Thoracic aorta (tissue), 2 donors: ENCODE measurements at regions not wholly inside any gene's neighbourhood (a gene's known extent, or its start where the extent isn't known, plus 50 kb on each side); places are given as distances from the start of the nearest gene placed in this dataset.
"Not testable (repeated sequence)": the region's sequence is repeated elsewhere in the genome, so short reads cannot be mapped to it uniquely, and the experiment has no call there.

ENCODE experiments used
- ATAC-seq: fragments of 150-250 bp; one replicate; pipeline ENCODE4 v1.8.0; 2017; ENCODE audit warnings: low read depth; ENCODE audit not compliant: insufficient number of reproducible peaks, low FRiP score
- DNase-seq: peaks from one replicate; pipeline ENCODE4 v3.0.0-alpha.2; 2020; ENCODE audit warnings: low spot score
- H3K27ac ChIP-seq, 2 donors: fragments of 200-600 bp; sonication (generic); 1 replicate in 1 of 2; 2 replicates in 1 of 2; pipeline ENCODE4 v1.5.1; 2016; ENCODE audit warnings: mild to moderate bottlenecking in 2 of 2, moderate library complexity in 2 of 2
- H3K27me3 ChIP-seq: fragments of 200-600 bp; sonication (generic); replicated peaks from 2 replicates; pipeline ENCODE4 v1.6.0; 2016; ENCODE audit warnings: mild to moderate bottlenecking; ENCODE audit not compliant: insufficient read depth
- H3K36me3 ChIP-seq: fragments of 200-600 bp; sonication (generic); one replicate; pipeline ENCODE4 v1.5.1; 2016
- H3K4me1 ChIP-seq, 2 donors: fragments of 200-600 bp; sonication (generic); 1 replicate in 1 of 2; 2 replicates in 1 of 2; pipeline versions ENCODE4 v1.5.1 to v1.6.0; 2016; ENCODE audit warnings: low read depth in 2 of 2, mild to moderate bottlenecking in 1 of 2; ENCODE audit not compliant: control insufficient read depth in 1 of 2
- H3K4me3 ChIP-seq: fragments of 200-600 bp; sonication (generic); 2 replicates; pipeline ENCODE4 v1.5.1; 2016; ENCODE audit warnings: mild to moderate bottlenecking
- H3K9me3 ChIP-seq: fragments of 200-600 bp; sonication (generic); 2 replicates; pipeline ENCODE4 v1.5.1; 2016
- CTCF ChIP-seq: fragments of 200-600 bp; sonication (generic); IDR thresholded peaks from one replicate; pipeline ENCODE4 v1.5.1; 2019; ENCODE audit warnings: antibody characterized with exemption

GRCh38 chr7:113306302-113306701, 187.9 kb upstream of the SMIM30 start:
- no peak for TF ChIP-seq CTCF
- ATAC-seq: no peak
- no peak for DNase-seq
- H3K4me1 ChIP-seq: no peaks in the 10 kb centered on the region
- H3K36me3 ChIP-seq: no peaks in the 10 kb centered on the region
- no peak overlapping the region for H3K27ac ChIP-seq
- H3K27me3 ChIP-seq: no peaks in the 10 kb centered on the region
- H3K4me3 ChIP-seq: no peak overlapping the region
- no peaks in the 10 kb centered on the region for H3K9me3 ChIP-seq

- H3K36me3 ChIP-seq: no peaks in the 10 kb centered on the region
- DNase-seq: no peak
- no peaks in the 10 kb centered on the region for H3K4me1 ChIP-seq
- no peaks in the 10 kb centered on the region for H3K9me3 ChIP-seq
- no peak for ATAC-seq
- no peaks in the 10 kb centered on the region for H3K27me3 ChIP-seq
- H3K4me3 ChIP-seq: no peak overlapping the region
- H3K27ac ChIP-seq: no peak overlapping the region
- TF ChIP-seq CTCF: no peak
Measured at GRCh38 chr7:113304104-113304503, 185.8 kb upstream of the SMIM30 start.

- DNase-seq, ATAC-seq, H3K9me3 ChIP-seq, H3K4me1 ChIP-seq, H3K36me3 ChIP-seq, H3K27ac ChIP-seq, H3K4me3 ChIP-seq, H3K27me3 ChIP-seq: not testable (repeated sequence)
Measured at GRCh38 chr7:113303388-113303787, 185.0 kb upstream of the SMIM30 start.

DNA sequence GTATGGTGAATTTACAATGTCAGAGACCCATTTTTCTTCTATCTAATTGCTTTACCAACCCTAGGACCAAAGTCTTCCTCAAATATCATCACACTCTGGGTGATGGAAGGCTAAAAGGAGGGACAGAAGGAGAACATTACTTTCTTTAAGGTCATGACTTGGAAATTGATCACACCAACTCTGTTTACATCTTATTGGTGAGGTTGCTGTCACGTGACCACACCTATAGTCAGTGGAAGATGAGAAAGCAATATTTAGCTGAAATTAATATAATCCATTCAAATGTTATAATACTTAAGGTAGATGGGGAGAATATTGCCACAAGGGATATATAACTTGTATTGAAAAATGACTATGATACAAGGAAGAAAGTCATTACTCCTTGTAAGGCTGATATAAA, 183.6 kb upstream of the SMIM30 start:
- Histone ChIP-seq H3K27ac (no peak overlapping the region), H3K27me3 (no peaks in the 10 kb centered on the region), H3K9me3 (no peaks in the 10 kb centered on the region), H3K36me3 (no peaks in the 10 kb centered on the region), H3K4me3 (no peak overlapping the region), H3K4me1 (no peaks in the 10 kb centered on the region)
- no peak for DNase-seq
- ATAC-seq: no peak
- TF ChIP-seq CTCF: no peak

DNA sequence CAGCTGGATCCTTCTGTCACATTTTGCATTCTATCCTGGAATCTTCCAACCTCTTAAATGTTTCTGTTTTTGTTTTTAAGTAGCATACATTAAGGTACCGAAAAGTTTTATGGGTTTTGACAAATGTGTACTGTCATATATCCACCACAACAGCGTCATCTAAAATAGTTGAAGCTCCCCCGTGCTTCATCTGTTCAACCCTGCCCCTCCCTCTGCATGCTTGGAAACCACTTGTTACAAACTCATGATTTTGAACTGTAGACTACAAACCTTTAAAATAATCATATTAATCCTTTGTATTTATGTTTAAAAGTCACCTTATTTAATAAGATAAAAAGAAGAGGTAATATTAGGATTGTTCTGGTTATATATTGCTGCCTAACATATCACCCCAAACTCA, 182.8 kb upstream of the SMIM30 start:
- Histone ChIP-seq H3K27ac (no peak overlapping the region), H3K9me3 (no peaks in the 10 kb centered on the region), H3K4me3 (no peak overlapping the region), H3K4me1 (no peaks in the 10 kb centered on the region), H3K27me3 (no peaks in the 10 kb centered on the region), H3K36me3 (no peaks in the 10 kb centered on the region)
- no peak for TF ChIP-seq CTCF
- no peak for DNase-seq
- no peak for ATAC-seq

GRCh38 chr7:113299748-113300147, 181.4 kb upstream of the SMIM30 start:
- no peak for DNase-seq
- Histone ChIP-seq H3K27me3 (no peaks in the 10 kb centered on the region), H3K4me1 (no peaks in the 10 kb centered on the region), H3K9me3 (no peaks in the 10 kb centered on the region), H3K4me3 (no peak overlapping the region), H3K27ac (no peak overlapping the region), H3K36me3 (no peaks in the 10 kb centered on the region)
- no peak for ATAC-seq
- TF ChIP-seq CTCF: no peak
